ENCODE measurements at regions not wholly inside any gene's neighbourhood (a gene's known extent, or its start where the extent isn't known, plus 50 kb on each side); places are given as distances from the start of the nearest gene placed in this dataset.

GRCh38 chr15:93656041-93656440 is 567.0 kb upstream of the RGMA start:
- TF ChIP-seq, protein P1, sequence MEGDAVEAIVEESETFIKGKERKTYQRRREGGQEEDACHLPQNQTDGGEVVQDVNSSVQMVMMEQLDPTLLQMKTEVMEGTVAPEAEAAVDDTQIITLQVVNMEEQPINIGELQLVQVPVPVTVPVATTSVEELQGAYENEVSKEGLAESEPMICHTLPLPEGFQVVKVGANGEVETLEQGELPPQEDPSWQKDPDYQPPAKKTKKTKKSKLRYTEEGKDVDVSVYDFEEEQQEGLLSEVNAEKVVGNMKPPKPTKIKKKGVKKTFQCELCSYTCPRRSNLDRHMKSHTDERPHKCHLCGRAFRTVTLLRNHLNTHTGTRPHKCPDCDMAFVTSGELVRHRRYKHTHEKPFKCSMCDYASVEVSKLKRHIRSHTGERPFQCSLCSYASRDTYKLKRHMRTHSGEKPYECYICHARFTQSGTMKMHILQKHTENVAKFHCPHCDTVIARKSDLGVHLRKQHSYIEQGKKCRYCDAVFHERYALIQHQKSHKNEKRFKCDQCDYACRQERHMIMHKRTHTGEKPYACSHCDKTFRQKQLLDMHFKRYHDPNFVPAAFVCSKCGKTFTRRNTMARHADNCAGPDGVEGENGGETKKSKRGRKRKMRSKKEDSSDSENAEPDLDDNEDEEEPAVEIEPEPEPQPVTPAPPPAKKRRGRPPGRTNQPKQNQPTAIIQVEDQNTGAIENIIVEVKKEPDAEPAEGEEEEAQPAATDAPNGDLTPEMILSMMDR (conservative IDR thresholded peaks at IDR 0.05; ENCODE audit: low read length): no peak
- no peak for DNase-seq (ENCODE audit: low read depth)
- H3K4me3 ChIP-seq (ENCODE audit: low read length): no peak overlapping the region

- no peak overlapping the region for H3K4me3 ChIP-seq (ENCODE audit: low read length)
- no peak for DNase-seq (ENCODE audit: low read depth)
- TF ChIP-seq, protein P1 (conservative IDR thresholded peaks at IDR 0.05; ENCODE audit: low read length): no peak
Observed at GRCh38 chr15:93649691-93650235, 560.8 kb upstream of the RGMA start.

DNA sequence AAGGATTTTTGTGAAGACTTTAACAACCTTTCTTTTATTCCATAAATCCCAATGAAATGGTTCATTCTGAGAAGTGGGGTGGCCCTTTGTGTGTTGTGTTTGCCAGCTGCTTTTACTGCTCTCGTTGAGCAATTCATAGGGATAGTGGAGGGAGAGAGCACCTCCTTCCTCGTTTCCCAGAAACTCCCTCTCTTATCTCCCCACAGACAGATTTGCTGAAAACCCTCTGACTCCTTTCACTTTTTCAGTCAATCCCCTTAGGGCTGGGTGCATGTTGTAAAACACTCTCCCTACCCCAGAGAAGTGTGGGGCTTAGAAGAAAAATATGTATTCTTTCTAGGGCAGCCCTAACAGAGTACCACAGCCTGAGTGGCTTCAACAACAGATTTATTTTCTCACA is 557.2 kb upstream of the RGMA start:
- TF ChIP-seq, protein P1 (conservative IDR thresholded peaks at IDR 0.05; ENCODE audit: low read length): no peak

GRCh38 chr15:93645594-93645993 is 556.6 kb upstream of the RGMA start:
- no peak overlapping the region for H3K4me3 ChIP-seq (ENCODE audit: low read length)
- TF ChIP-seq, protein P1 (conservative IDR thresholded peaks at IDR 0.05; ENCODE audit: low read length): no peak

More for the DNA sequence above, 557.2 kb upstream of the RGMA start:
- no peak for DNase-seq (ENCODE audit: low read depth)
- no peak overlapping the region for H3K4me3 ChIP-seq (ENCODE audit: low read length)

GRCh38 chr15:93644595-93644994 is 555.6 kb upstream of the RGMA start:
- TF ChIP-seq, protein P1 (conservative IDR thresholded peaks at IDR 0.05; ENCODE audit: low read length): no peak
- no peak for DNase-seq (ENCODE audit: low read depth)
- H3K4me3 ChIP-seq (ENCODE audit: low read length): no peak overlapping the region

More at GRCh38 chr15:93645594-93645993, 556.6 kb upstream of the RGMA start:
- DNase-seq (ENCODE audit: low read depth): no peak

GRCh38 chr15:93640411-93640962 is 551.5 kb upstream of the RGMA start:
- TF ChIP-seq, protein P1 (conservative IDR thresholded peaks at IDR 0.05; ENCODE audit: low read length): no peak
- no peak for DNase-seq (ENCODE audit: low read depth)
- no peak overlapping the region for H3K4me3 ChIP-seq (ENCODE audit: low read length)

DNA sequence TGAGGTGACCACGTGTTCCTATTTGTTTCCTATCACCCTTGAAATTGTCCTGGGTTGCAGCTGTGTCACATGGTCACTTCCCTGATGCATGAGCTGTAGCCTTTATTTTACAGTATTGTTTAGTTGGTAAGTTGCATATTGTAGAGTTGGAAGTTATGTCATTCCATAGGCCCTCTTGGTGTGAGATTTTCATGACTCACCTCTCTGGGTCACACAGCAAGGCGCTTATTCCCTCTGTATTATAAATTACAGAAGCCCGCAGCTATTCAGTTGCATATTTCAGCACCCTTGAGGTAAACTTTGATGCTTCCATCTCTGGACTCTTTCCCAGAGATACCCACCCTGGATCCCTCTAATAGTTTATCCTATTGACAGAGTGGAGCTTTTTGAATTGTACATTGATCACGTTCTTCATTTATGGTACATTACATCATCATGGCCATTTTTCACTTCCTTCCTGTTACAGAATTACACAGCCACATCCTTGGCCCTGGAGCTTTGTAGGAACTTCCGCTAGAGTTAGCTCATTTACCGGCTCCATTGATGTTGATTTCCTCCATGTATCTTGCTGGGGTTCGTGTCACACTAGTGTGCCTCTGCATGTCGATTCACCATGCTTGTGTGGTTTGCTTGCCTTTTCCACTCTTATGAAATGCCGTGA is 543.1 kb upstream of the RGMA start:
- H3K4me3 ChIP-seq (ENCODE audit: low read length): no peak overlapping the region
- no peak for DNase-seq (ENCODE audit: low read depth)
- TF ChIP-seq, protein P1 (conservative IDR thresholded peaks at IDR 0.05; ENCODE audit: low read length): no peak
